HT1080 (cell line): ENCODE measurements at regions not wholly inside any gene's neighbourhood (a gene's known extent, or its start where the extent isn't known, plus 50 kb on each side); places are given as distances from the start of the nearest gene placed in this dataset.
"Not testable (repeated sequence)": the region's sequence is repeated elsewhere in the genome, so short reads cannot be mapped to it uniquely, and the experiment has no call there.

Source experiments
- DNase-seq: peaks from one replicate; pipeline ENCODE4 v3.0.0-alpha.2; 2015; ENCODE audit warnings: low read depth

DNA sequence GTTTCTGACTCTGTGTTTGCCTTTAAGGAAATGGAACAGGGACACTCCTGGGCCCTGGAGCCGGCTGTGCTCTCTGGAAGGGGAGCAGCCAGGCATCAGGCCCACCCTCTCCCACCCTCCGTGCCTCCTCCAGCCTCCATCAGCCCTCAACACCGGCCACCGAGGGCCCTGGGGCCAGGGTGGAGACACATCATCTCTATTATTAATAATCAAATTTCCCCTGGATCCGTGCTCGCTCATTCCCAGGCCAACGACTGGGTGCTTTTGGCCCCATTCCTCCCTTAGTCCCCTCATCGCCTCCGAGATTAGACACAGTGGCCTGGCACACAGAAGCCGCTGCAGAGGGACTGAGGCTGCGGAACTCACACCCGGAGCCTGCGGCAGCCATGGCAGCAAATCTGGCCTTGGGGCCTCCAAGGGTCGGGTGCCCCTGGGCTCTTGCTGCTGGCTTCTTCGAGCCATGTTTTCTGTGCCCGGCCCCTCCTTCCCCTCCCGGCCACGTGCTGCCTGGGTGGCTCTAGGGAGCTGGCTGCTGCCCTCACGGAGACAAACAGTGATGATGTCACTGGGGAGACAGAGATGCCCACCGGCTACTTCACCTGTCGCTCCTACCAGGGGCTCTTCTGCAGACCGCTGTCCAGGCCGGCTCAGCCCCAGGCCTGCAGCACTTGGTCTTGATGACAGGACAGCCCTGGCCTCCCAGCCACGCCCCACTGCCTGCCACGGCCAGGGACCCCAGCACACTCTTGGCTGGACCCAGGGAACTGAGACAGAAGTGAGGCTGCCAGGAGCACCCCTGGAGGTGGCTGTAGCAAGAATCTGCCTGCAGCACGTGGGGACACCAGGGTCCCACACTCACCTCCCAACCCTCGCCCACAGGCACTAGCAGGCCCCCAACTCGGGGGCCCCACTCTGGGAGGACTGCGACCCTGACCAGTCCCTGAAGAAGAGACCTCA, 76.6 kb upstream of the PPP1R26 start:
- no peak for DNase-seq

DNA sequence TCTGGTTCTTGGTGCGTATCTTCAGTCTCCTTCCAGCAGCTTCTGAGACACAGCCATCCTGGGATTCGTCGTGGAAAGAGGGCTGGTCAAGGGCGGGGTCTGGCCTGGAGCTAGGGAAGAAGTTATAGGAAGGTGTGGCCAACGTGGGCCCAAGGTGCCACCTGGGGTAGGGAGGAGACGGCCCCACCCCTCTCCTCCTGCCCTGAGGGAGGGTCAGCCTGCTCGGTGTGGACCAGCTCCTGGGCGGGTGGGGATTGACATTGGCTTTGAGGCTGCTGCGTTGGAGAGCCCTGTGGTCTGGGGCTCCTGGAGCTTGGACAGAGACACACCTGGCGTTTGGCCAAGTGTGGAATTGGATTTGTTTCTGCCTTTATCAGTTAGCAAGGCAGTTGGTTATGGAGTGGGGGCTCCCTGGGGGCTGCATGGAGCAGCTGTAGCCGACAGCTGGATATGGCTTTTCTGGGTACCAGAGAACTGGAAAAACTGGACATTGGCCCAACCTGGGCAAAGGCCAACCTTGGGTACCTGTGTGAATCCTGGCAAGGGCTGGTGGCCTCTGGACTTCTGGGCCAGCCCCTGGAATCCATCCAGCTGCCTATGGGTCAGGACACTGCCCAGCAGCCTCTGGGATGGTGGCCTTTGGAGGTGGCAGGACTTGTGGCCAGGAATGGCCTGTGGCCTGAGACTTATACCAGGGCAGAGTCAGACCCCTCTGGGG, 75.7 kb upstream of the PPP1R26 start:
- no peak for DNase-seq

DNA sequence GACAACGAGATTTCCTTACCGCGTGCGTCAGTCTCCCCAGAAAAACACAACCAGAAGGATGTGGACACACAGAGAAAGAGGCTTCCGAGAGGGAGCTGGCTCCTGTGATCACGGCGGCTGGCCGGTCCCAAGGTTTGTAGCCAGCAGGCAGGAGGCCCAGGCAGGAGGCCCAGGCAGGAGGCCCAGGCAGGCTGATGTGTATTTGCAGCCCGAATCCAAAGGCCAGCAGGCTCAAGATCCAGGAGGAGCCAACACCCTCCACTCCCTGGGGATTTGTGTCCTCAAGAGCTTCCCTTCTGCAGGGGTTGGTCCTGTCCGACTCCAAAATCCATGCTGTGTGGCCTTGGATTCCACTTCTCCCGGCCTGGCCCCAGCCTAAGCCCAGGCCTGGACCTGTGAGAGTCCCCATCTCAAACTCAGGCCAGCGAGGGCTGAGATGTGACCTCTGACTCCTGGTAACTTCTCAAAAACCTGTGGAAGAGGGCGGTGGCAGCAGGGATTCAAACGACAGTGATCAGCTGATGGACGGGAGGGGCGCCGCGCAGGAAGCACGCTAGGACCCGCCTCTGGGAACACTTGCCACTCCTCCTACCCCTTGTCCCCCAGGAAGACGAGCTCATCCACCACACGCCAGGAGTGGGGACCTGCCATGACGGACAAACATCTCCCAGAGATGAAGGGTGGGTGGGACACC, 75.0 kb upstream of the PPP1R26 start:
- no peak for DNase-seq

DNA sequence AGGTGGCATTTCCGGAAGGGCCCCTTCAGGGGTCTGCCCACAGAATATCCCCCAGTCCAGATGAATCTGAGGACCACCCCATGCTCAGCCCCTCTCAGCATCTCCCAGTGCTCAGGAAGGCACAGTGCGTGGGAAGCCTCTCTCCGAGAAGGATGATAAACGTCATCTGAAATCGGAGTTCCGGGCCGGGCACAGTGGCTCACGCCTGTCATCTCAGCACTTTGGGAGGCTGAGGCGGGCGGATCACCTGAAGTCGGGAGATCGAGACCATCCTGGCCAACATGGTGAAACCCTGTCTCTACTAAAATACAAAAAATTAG, 74.5 kb upstream of the PPP1R26 start:
- DNase-seq, result not testable (repeated sequence)

- no peak for DNase-seq
These were observed 70.9 kb upstream of the PPP1R26 start for GRCh38 chr9:135408476-135409254.

- no peak for DNase-seq
These were observed 70.0 kb upstream of the PPP1R26 start for GRCh38 chr9:135409286-135410200.

GRCh38 chr9:135410421-135410820, 69.2 kb upstream of the PPP1R26 start:
- no peak for DNase-seq

DNA sequence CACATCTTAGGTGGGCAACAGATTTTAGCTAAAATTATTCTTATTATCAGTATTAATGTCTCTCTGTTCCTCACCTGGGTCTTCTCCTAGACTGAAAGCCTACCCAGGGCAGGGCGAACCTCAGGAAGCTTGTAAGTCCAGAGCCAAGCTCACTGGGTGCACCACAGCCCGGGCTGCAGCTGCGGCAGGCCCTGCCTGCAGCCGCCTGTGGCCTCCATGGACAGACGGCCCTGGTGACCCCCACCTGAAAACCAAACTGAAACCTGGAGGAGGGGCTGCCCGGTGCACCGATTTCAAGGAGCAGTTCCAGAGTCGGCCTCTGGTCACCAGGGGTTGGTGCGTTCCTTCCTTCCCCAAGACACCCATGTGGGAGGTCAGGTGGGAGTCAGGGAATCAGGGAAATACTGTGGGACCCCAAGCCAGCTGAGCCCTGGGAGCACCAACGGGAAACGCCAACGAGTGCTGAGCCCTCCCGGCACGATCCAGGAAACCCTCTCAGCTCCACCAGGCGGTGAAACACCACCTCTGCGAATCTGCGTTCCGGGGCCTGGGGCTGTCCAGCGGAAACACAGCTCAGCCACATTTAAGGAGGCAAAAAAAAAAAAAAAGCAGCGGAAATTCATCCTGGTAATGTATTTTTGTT, 68.6 kb upstream of the PPP1R26 start:
- peak; percentile 29 for DNase-seq

DNA sequence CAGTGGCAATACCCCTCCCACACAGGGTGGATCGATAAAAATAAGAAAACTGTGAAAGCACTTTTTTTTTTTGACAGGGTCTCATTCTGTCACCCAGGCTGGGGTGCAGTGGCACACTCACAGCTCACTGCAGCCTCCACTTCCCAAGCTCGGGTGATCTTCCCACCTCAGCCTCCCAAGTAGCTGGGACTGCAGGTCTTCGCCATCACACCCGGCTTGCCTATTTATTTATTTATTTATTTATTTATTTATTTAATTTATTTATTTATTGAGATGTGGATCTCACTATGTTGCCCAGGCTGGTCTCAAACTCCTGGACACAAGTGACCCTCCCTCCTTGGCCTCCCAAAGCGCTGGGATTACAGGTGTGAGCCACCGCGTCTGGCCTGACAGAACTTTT, 68.0 kb upstream of the PPP1R26 start:
- not testable (repeated sequence) for DNase-seq

DNA sequence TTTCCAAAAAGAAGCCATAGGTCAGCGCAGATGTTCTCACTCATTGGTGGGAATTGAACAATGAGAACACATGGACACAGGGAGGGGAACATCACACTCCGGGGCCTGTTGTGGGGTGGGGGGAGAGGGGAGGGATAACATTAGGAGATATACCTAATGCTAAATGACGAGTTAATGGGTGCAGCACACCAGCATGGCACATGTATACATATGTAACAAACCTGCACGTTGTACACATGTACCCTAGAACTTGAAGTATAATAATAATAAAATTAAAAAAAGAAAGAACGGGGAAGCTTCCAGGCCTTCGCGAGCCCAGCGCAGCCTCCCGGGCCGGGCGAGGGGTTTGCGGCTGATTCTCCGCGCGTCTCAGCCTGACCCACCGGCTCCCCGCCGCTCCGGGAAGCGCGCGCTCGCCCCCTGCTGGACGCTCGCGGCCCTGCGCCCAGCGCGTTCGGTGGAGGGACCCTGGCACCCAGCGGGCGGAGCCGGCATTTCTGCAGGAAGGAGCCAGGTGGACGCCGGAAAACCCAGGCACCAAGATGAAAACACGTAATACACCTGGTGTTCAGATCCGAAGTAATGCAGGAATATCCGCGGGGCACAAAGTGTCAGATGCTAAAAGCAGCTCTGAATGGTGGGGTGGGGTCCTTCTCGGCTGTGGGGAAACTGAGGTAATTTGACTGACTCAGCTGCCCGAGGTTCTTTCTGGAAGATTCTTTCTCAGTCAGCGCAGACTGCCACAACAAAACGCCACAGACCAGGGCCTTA, 67.1 kb upstream of the PPP1R26 start:
- peak; percentile 58 for DNase-seq

DNA sequence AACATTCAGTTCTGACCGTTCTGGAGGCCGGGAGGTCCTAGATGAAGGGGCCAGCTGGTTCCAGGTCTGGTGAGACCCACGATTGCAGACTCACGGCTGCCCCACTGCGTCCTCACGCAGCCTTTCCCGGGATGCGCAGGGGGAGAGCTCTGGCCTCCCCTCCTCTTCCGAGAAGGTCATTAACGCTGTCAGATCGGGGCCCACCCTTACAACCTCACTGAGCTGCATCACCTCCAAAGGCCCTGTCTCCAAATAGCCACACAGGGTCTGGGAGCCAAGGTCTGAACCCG, 66.6 kb upstream of the PPP1R26 start:
- no peak for DNase-seq

GRCh38 chr9:135413461-135413860, 66.1 kb upstream of the PPP1R26 start:
- no peak for DNase-seq

DNA sequence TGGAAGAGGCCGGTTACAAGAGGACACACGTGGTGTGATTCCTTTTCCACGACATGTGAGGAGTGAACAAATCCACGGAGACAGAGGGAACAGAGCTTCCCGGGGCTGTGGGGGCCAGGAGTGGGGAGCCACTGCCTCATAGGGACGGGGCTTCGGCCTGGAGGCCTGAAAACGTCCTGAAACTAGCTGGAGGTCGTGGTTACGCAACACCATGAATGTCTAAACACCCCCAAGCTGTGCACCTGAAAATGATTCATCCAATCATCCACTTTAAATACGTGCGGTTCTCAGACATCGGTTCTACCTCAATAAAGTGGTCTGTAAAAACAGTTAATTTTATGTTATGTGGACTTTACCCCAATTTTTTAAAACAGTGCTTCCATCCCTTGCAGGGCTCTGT, 65.3 kb upstream of the PPP1R26 start:
- DNase-seq, result no peak

- DNase-seq, result no peak
These were observed 64.0 kb upstream of the PPP1R26 start for GRCh38 chr9:135415586-135415985.

DNA sequence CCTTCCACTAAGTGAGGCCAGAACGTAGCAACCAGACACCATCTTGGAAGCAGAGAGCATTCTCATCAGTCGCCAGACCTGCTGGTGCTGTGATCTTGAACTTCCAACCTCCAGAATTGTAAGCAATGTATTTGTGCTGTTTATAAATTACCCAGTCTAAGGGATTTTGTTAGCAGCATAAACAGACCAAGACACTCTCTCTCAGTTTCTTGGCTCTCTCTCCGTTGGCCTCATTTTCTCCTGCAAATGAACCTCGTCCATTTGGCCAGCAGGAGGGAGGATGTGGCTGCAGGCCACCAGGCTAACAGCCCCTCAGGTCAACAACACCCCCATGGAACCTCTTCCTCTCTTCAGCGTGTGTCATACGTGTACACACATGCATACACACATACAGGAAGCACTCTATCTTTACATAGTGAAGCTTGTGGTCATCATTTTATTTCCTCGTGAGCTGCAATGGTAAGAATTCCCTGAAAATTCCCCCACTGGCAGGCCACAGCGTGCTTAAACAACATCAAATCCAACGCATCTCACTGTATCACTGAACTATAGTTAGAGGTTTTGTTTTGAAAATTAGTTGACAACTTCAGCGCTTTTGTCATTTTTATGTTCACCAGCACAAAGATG, 62.8 kb upstream of the PPP1R26 start:
- no peak for DNase-seq

DNA sequence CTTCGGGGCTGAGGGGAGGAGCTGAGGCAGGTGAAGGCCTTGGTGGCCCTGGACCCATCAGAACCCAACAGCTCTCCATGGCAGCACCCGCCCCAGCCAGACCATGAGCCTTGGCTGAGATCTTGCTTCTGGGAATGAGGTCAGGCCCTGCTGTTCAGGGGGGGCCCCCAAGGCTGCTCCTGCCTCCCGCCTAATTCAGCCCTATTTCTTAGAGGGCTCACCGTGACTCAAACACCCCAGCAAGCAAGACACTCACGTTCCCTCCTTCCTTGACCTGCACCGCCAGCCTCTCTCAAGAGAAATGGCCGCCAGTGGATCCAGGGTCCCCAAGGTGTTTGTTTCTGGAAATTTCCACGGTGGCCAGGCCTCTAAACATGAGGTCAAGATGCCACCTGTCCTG, 61.4 kb upstream of the PPP1R26 start:
- DNase-seq, result no peak

DNA sequence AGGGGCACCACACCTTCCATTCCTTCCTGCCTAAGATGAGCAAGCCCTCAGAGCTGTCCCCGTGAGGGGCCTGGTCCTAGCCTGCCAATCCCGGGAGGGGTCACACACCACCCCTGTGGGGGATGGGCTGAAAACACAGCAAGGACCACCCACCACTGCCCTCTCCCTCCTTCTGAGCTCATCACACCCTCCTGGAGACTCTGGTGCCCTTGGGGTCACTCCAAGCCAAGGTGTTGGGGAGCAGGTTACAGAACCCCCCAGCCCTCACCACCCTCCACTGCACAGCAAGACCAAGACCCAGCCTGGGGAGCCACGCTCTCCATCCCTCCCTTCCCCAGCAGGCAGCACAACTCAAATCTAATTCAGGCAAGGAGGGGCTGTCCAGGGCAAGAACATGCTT, 60.5 kb upstream of the PPP1R26 start:
- no peak for DNase-seq

GRCh38 chr9:135422341-135422944, 57.1 kb upstream of the PPP1R26 start:
- DNase-seq, result no peak
